ENCODE measurements at regions not wholly inside any gene's neighbourhood (a gene's known extent, or its start where the extent isn't known, plus 50 kb on each side); places are given as distances from the start of the nearest gene placed in this dataset.

DNA sequence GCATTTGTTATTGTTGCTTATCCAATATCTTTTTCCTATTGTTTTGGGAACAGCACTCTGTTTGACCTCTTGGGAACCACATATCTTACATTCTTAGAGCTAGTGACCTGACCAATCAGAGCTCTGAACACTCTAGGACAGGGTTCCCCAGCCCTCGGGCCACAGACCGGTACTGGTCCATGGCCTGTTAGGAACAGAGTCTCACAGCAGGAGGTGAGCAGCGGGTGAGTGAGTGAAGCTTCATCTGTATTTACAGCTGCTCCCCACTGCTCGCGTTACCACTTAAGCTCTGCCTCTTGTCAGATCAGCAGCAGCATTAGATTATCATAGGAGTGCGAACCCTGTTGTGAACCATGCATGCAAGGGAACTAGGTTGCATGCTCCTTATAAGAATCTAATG lies 226.0 kb upstream of the TSHZ2 start:
- H3K36me3 ChIP-seq (ENCODE audit: control insufficient read depth, insufficient read depth, low read length): no peaks in the 10 kb centered on the region
- TF ChIP-seq, protein P1, sequence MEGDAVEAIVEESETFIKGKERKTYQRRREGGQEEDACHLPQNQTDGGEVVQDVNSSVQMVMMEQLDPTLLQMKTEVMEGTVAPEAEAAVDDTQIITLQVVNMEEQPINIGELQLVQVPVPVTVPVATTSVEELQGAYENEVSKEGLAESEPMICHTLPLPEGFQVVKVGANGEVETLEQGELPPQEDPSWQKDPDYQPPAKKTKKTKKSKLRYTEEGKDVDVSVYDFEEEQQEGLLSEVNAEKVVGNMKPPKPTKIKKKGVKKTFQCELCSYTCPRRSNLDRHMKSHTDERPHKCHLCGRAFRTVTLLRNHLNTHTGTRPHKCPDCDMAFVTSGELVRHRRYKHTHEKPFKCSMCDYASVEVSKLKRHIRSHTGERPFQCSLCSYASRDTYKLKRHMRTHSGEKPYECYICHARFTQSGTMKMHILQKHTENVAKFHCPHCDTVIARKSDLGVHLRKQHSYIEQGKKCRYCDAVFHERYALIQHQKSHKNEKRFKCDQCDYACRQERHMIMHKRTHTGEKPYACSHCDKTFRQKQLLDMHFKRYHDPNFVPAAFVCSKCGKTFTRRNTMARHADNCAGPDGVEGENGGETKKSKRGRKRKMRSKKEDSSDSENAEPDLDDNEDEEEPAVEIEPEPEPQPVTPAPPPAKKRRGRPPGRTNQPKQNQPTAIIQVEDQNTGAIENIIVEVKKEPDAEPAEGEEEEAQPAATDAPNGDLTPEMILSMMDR (IDR thresholded peaks at IDR 0.05; ENCODE audit: insufficient read depth, low read length, severe bottlenecking): no peak
- no peaks in the 10 kb centered on the region for H3K27me3 ChIP-seq (ENCODE audit: control insufficient read depth, insufficient read depth, low read length)
- FAIRE-seq: no peak
- H3K4me3 ChIP-seq (ENCODE audit: low read depth, low read length): no peak overlapping the region
- DNase-seq (ENCODE audit: low read depth): no peak

DNA sequence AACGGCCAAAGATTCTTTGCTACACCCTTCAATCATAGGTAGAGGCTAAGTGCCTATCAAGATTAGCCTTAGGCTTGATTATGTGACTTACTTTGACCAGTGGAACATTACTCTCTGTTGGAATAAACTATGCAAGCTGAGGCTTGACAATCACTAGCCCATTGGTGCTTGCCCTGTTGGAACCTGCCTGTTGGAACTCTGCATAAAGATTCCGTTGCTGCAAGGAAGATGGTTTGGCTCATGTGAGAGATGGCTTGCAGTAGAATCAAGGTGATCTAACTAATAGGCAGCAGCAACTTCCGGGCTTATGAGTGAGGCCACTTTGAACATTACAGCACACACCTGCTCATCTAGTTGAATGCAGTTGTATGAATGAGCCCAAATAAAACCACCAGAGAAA lies 227.7 kb upstream of the TSHZ2 start:
- Histone ChIP-seq H3K36me3 (ENCODE audit: control insufficient read depth, insufficient read depth, low read length) (no peaks in the 10 kb centered on the region), H3K27me3 (ENCODE audit: control insufficient read depth, insufficient read depth, low read length) (no peaks in the 10 kb centered on the region), H3K4me3 (ENCODE audit: low read depth, low read length) (no peak overlapping the region)
- TF ChIP-seq, protein P1 (IDR thresholded peaks at IDR 0.05; ENCODE audit: insufficient read depth, low read length, severe bottlenecking): no peak
- peak; percentile 72 for DNase-seq (ENCODE audit: low read depth)
- no peak for FAIRE-seq

DNA sequence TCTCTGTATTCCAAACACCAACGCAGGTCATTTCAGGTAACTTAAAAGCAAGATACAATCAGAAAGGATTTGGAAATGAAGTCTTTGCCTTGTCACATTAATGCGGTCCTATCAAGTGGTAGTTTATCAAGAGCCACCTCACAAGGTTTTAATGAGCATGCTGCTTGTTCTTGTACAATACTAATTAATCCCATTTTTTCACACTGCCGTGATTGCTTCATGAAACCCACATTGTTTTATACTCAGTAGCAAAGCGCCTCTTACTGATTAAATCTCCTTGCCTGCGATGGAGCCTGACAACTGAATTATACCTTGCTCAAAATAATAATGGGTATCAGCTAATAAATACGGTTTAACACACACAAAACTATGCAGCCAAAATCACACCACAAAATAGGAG lies 234.1 kb upstream of the TSHZ2 start:
- no peaks in the 10 kb centered on the region for H3K27me3 ChIP-seq (ENCODE audit: control insufficient read depth, insufficient read depth, low read length)
- FAIRE-seq (no peak), DNase-seq (ENCODE audit: low read depth) (no peak)
- H3K36me3 ChIP-seq (ENCODE audit: control insufficient read depth, insufficient read depth, low read length): no peaks in the 10 kb centered on the region
- TF ChIP-seq, protein P1 (IDR thresholded peaks at IDR 0.05; ENCODE audit: insufficient read depth, low read length, severe bottlenecking): no peak
- no peak overlapping the region for H3K4me3 ChIP-seq (ENCODE audit: low read depth, low read length)

DNA sequence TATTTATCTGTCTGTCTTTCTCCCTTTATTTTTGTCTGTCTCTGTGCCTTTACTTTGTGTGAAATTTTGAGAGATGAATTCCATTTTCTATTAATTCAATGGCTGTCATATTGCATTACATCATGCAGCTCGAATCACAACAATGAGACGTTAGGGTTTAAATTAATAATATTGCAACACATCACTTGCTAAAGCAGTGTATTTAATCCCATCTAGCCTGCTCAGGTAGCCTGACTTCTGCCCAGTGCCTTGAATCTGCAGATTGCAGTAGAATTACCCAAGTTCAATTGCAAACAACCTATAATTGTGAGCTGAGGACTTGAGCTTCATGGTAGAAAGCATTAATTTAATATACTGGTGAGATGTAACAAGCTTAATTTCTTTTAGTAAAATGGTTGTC lies 235.7 kb upstream of the TSHZ2 start:
- TF ChIP-seq, protein P1 (IDR thresholded peaks at IDR 0.05; ENCODE audit: insufficient read depth, low read length, severe bottlenecking): no peak
- Histone ChIP-seq H3K36me3 (ENCODE audit: control insufficient read depth, insufficient read depth, low read length) (no peaks in the 10 kb centered on the region), H3K4me3 (ENCODE audit: low read depth, low read length) (no peak overlapping the region), H3K27me3 (ENCODE audit: control insufficient read depth, insufficient read depth, low read length) (no peaks in the 10 kb centered on the region)
- DNase-seq (ENCODE audit: low read depth) (no peak), FAIRE-seq (no peak)

DNA sequence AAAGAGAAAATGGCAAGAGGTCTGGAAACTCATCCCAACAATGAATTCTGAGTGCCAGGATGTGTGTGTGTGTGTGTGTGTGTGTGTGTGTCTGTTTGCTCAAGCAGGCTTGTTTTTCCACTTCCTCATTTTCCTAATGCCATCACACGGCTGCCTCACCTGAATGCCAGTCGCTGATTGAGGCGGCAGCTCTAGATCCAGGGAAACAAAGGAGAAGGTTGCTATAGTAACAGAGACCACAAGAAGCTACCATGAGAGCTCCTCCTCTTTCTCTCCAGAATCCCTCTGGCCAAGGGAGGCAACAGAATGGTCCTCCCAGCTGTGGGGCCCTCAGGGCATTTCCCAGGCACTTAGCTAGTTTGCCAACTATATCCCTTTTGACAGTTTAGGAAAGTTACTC lies 241.1 kb upstream of the TSHZ2 start:
- Histone ChIP-seq H3K36me3 (ENCODE audit: control insufficient read depth, insufficient read depth, low read length) (no peaks in the 10 kb centered on the region), H3K4me3 (ENCODE audit: low read depth, low read length) (no peak overlapping the region), H3K27me3 (ENCODE audit: control insufficient read depth, insufficient read depth, low read length) (no peaks in the 10 kb centered on the region)
- TF ChIP-seq, protein P1 (IDR thresholded peaks at IDR 0.05; ENCODE audit: insufficient read depth, low read length, severe bottlenecking): no peak
- FAIRE-seq: peak; percentile 23
- peak; percentile 33 for DNase-seq (ENCODE audit: low read depth)

DNA sequence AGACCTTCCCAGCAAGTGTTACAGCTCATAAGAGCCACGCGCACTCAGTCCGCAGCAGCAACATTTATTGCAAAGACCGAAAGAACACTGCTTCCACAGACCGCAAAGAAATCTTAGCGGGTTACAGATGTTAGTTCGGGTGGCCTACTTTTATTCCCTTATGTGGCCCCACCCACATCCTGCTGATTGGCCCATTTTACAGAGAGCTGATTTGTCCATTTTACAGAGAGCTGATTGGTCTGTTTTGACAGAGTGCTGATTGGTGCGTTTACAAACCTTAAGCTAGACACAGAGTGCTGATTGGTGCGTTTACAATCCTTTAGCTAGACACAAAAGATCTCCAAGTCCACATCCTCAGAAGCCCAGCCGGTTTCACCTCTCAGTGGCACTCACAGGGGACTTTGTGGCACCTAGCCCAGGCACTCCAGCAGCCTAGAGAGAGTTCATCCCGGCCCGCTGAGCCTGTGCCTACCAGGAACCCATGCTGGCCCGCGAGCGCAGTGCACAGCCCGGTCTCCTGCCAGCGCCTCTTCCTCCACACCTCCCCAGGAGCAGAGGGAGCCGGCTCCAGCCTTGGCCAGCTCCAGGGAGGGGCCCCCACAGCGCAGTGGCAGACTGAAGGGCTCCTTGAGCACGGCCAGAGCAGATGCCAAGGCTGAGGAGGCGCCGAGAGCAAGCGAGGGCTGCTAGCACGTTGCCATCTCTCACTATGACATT lies 244.3 kb upstream of the TSHZ2 start:
- Histone ChIP-seq H3K27me3 (ENCODE audit: control insufficient read depth, insufficient read depth, low read length) (no peaks in the 10 kb centered on the region), H3K4me3 (ENCODE audit: low read depth, low read length) (no peak overlapping the region), H3K36me3 (ENCODE audit: control insufficient read depth, insufficient read depth, low read length) (no peaks in the 10 kb centered on the region)
- DNase-seq (ENCODE audit: low read depth): no peak
- peak; percentile 40 for FAIRE-seq
- TF ChIP-seq, protein P1 (IDR thresholded peaks at IDR 0.05; ENCODE audit: insufficient read depth, low read length, severe bottlenecking): no peak

Measured in bronchial epithelial cell (primary cell).